ENCODE measurements at regions not wholly inside any gene's neighbourhood (a gene's known extent, or its start where the extent isn't known, plus 50 kb on each side); places are given as distances from the start of the nearest gene placed in this dataset.
A peak's percentile ranks its signal among the peaks of the same experiment; 100 is the strongest.

DNA sequence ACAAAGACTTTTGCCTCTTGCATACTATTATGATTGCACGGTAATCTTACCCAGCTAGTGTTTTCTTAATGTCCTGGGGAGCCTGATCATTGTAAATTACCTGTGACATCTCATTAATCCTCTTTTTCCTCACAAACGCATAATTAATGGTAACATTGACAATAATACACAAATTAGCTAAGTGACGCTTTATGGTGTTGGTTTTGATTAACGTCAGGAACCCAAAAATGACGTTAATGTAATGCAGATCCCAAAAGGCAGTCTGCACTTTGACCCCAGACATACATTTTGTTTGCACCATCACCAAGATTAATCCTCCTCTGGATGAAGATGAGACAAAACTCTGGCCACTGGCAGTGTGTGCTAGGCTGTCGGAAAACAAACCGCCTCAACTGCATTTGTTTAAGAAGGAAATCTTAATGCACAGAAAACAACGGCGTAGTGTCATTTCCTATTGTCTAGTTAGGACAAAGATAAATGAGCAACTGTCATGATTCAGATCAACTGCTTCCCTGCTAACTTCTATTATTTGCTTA, 83.9 kb upstream of the CDIN1 start:
- no peak for ATAC-seq (replicated peaks)
- H3K36me3 Mint-ChIP-seq (ENCODE audit: low read depth) = no peaks in the 10 kb centered on the region
- H3K27me3 Mint-ChIP-seq = peaks cover 22% of the 10 kb centered on the region
- H3K4me3 Mint-ChIP-seq = no peak overlapping the region
- H3K4me1 Mint-ChIP-seq = no peaks in the 10 kb centered on the region
- H3K9me3 Mint-ChIP-seq = no peaks in the 10 kb centered on the region
- no peak overlapping the region for H3K27ac Mint-ChIP-seq

DNA sequence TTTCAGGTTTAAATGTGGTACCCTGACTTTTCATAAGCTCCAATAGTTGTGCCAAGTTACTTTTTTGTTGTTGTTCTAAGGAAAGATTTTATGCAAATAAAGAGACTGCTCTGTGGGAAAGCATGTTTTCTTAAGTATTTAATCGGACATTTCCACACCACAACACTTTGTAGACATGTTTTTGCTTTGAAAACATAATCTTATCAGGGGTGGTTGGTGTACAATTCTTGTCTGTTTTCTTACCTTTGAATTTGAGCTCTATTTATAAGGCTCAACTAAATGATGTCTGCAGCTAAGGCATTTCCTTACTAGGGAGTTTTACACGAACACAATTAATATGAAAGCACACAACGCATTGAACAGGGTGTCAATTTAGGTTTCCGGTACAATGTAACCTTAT, 81.5 kb upstream of the CDIN1 start:
- Mint-ChIP-seq H3K4me1 (no peaks in the 10 kb centered on the region), H3K27ac (no peak overlapping the region), H3K36me3 (ENCODE audit: low read depth) (no peaks in the 10 kb centered on the region), H3K4me3 (no peak overlapping the region), H3K27me3 (peaks cover 27% of the 10 kb centered on the region), H3K9me3 (no peaks in the 10 kb centered on the region)
- no peak for ATAC-seq (replicated peaks)

DNA sequence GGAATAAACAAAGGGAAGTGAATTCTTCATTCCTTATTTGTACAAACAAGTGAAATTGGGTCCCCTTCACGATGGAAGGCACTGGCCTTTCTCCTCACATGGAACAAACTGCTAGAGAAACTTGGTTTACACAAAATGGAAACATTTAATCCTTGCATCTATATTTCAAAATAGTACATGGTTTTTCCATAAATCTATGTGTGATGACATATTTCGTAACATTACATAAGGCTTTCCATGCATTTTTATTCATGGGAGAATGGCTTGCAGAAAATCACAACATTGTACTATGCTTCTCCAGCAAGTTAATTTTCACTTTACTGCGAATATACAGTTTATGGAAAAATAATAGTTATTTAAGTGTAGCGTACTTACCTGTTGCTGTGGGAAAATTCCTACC, 81.0 kb upstream of the CDIN1 start:
- no peaks in the 10 kb centered on the region for H3K36me3 Mint-ChIP-seq (ENCODE audit: low read depth)
- no peak for ATAC-seq (replicated peaks)
- H3K27me3 Mint-ChIP-seq = peaks cover 29% of the 10 kb centered on the region
- H3K27ac Mint-ChIP-seq = no peak overlapping the region
- H3K9me3 Mint-ChIP-seq = no peaks in the 10 kb centered on the region
- H3K4me3 Mint-ChIP-seq = no peak overlapping the region
- H3K4me1 Mint-ChIP-seq = no peaks in the 10 kb centered on the region

DNA sequence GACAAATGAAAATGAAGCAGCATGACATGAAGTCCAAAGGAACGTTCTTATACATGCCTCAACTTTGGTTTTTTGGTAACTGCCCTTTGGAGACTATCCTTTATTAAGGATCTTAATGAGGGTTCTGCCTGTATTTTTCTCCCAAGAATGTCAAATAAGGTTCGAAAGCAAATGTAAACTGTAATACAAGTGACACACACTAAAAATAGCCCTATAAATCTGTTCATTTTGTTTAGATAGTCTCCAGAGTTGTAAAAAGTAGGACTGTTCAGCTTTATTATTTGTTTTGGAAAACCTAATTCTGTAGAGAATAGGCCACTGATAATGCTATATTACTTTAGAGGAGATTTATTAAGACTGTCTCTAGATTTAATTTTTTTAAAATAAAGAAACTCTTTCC, 80.5 kb upstream of the CDIN1 start:
- no peaks in the 10 kb centered on the region for H3K36me3 Mint-ChIP-seq (ENCODE audit: low read depth)
- no peak overlapping the region for H3K27ac Mint-ChIP-seq
- H3K27me3 Mint-ChIP-seq = peaks cover 27% of the 10 kb centered on the region
- H3K9me3 Mint-ChIP-seq = no peaks in the 10 kb centered on the region
- no peaks in the 10 kb centered on the region for H3K4me1 Mint-ChIP-seq
- H3K4me3 Mint-ChIP-seq = no peak overlapping the region
- no peak for ATAC-seq (replicated peaks)

DNA sequence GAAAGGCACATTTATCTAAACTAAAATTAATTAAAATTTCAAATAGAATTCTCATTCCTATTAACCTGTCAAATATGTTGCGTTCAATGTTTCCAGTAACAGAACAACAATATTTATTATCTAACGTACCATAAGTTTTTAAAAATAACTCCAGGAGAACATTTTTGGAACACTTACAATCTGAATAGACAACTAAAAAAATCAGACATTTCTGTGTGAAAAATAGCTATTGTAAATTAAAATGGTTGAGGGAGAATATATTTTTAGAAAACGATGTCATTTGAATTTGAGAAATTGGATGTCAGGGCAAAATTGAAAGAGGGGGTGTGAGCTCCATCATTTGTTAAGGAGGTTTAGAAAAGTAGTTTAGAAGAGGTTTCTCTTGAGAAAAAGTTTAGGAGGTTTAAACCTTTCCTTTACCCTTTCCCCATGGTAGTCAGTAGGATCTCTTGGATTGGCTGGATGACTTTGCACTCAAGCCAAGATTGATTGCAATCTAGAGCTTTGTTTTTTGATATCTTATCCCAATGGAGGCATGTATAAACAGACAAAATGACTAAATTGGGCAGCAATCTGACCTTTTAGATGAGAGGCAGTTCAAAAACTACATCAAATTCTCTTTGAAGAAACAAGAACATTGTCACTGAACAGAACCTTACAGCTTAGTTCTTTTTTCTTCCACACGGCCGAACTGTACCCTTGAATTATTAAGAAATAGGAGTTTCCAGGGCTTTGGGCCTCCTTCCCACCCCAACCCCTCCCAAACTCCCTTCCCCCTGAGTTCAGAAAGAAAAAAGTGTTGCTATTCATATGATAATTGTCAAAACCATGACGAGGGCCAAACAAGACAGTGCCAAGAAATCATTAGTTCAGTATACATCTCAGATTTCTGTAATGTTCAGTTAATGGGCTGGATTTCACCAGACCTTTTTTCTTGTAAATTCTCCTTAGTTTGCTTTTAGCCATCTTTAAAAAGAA, 79.7 kb upstream of the CDIN1 start:
- Mint-ChIP-seq H3K36me3 (ENCODE audit: low read depth) (no peaks in the 10 kb centered on the region), H3K27ac (no peak overlapping the region), H3K4me1 (no peaks in the 10 kb centered on the region), H3K27me3 (peaks cover 21% of the 10 kb centered on the region), H3K9me3 (no peaks in the 10 kb centered on the region), H3K4me3 (no peak overlapping the region)
- no peak for ATAC-seq (replicated peaks)

DNA sequence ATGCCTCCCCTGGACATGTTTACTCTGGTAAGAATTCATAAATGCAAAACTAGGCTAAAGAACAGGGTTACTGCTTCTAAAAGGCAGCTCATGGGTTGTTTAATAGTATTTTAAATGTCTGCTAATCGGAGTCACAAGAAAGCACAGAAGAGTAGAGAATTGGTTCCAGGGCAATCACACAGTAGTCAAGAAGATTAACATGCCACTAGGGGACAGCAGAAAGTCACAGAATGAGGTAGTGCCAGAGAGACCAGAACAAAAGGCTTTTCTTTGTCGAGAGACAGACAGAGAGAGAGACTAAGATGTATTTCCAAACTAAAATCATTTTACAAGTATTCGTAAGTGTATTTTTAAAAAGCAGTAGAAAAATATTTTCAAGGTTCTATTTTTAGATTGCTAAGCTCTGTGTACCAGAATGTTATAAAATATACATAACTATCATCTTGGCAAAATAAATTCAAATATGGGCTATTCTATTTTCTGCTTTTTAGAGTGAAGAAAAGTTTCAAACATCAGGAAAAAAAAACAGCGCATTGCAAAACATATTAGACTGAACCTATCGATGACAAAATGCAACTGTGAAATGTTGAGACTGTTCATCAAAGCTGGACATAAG, 78.3 kb upstream of the CDIN1 start:
- H3K4me1 Mint-ChIP-seq = no peaks in the 10 kb centered on the region
- no peak overlapping the region for H3K4me3 Mint-ChIP-seq
- no peak overlapping the region for H3K27ac Mint-ChIP-seq
- H3K36me3 Mint-ChIP-seq (ENCODE audit: low read depth) = no peaks in the 10 kb centered on the region
- H3K9me3 Mint-ChIP-seq = no peaks in the 10 kb centered on the region
- ATAC-seq (replicated peaks) = peak; percentile 39
- H3K27me3 Mint-ChIP-seq = peaks cover 22% of the 10 kb centered on the region

DNA sequence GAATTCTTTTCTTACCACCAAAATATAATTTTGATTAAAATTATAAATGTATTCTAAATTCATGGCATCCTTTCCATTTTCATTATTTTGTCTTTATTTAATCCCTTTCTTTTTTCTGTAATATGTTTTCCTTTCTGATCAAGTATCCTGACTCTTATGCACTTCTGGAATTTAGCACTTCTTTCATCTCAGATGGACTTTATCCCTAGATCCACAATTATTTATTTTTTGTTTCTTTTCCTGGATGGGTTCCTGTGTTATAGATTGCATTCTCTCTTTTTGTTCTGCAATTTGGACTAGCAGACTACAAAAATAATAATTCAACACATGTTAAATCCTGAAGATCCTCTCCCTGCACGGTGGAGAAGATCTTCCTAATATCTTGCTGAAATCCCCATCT, 76.9 kb upstream of the CDIN1 start:
- Mint-ChIP-seq H3K36me3 (ENCODE audit: low read depth) (no peaks in the 10 kb centered on the region), H3K4me1 (no peaks in the 10 kb centered on the region), H3K27ac (no peak overlapping the region), H3K27me3 (peaks cover 18% of the 10 kb centered on the region), H3K4me3 (no peak overlapping the region), H3K9me3 (no peaks in the 10 kb centered on the region)
- ATAC-seq (replicated peaks) = no peak

DNA sequence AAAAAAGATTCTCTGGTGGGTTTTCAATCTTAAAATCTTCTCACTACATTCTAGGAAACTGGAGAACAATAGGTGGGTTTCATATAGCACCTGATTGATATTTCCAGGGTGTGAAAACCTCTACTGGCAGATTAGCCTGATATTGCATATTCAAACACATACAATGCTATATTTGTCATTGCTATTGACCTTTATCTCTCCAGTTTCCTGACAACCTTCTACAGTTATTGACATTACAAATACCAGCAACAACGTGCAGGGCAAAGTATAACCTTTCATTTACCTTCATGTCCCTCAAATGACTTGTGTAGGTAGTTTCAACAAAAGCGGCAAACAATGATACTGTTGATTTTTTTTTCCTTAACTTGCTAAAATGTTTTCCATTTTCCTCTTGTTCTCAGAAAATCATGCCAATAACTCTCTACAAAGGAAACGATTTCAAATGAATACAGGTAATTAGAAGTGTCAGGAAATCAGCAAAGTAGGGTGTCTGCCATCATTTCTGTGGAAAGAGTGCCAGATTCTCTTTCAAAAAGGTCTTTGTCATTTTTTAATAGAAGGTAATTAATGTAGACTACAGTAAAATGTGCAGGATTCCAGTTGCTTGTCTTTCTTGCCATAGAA, 72.6 kb upstream of the CDIN1 start:
- no peaks in the 10 kb centered on the region for H3K9me3 Mint-ChIP-seq
- peaks cover 22% of the 10 kb centered on the region for H3K27me3 Mint-ChIP-seq
- H3K4me3 Mint-ChIP-seq = no peak overlapping the region
- no peak for ATAC-seq (replicated peaks)
- H3K36me3 Mint-ChIP-seq (ENCODE audit: low read depth) = no peaks in the 10 kb centered on the region
- no peaks in the 10 kb centered on the region for H3K4me1 Mint-ChIP-seq
- H3K27ac Mint-ChIP-seq = no peak overlapping the region

DNA sequence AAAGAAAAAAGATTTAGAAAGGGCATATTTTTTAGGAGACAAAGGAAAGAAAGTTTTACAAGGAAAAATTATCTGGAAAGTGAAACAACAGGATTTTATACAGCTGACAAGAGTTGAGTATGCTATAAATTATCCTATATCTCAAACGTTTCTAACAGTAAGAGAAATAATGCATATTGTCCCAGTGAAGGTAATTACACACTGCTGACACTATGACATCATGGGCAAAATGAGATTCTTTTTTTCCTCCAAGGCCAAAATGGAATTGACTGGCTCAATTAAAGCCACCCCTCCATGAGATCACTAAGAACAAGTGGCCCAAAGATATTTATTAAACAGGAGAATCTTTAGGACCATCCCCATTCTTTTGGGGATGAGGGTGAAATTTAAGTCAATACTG, 72.0 kb upstream of the CDIN1 start:
- ATAC-seq (replicated peaks) = no peak
- Mint-ChIP-seq H3K27me3 (peaks cover 22% of the 10 kb centered on the region), H3K27ac (no peak overlapping the region), H3K36me3 (ENCODE audit: low read depth) (no peaks in the 10 kb centered on the region), H3K9me3 (no peaks in the 10 kb centered on the region), H3K4me1 (no peaks in the 10 kb centered on the region), H3K4me3 (no peak overlapping the region)

DNA sequence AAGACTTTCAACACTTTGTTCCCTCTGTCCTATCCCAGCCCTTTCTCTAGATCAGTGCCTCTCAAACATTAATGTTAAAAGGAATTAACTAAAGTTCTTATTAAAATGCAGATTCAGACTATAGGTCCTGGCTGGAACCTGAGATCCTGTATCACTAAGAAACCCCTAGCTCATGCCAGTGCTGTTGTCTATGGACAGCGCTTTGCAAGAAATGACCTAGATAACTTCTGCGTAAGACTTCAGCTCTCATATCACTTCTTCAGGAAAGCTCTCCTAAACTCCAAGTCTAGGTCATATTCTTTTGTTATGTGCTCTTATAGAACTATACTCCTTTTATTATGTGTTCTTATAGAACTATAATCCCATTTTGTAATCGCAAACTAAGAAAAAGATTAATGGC, 67.8 kb upstream of the CDIN1 start:
- Mint-ChIP-seq H3K27me3 (peaks cover 10% of the 10 kb centered on the region), H3K27ac (no peak overlapping the region), H3K4me3 (no peak overlapping the region), H3K9me3 (no peaks in the 10 kb centered on the region), H3K4me1 (no peaks in the 10 kb centered on the region), H3K36me3 (ENCODE audit: low read depth) (no peaks in the 10 kb centered on the region)
- ATAC-seq (replicated peaks) = no peak

DNA sequence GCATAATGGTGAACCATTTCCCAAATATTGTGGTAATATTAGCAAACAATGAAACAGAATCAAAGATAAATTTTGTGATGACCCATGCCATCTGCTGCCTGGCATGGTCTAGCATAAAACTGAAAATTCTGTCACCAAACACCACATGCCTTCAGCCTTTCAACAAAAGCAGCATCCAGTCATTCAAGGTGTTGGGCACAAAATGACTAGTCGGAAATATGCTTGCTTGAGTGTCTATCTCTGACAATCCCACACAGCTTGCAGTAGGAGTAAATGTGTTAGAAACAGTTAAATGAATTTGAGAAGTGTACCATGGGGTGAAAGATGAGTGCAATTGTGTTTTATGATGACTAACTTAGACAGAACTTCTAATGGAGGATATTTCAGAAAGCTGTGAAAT, 61.7 kb upstream of the CDIN1 start:
- ATAC-seq (replicated peaks) = no peak
- H3K27me3 Mint-ChIP-seq = peaks cover 10% of the 10 kb centered on the region
- no peaks in the 10 kb centered on the region for H3K4me1 Mint-ChIP-seq
- H3K27ac Mint-ChIP-seq = no peak overlapping the region
- no peaks in the 10 kb centered on the region for H3K36me3 Mint-ChIP-seq (ENCODE audit: low read depth)
- H3K9me3 Mint-ChIP-seq = peaks cover 3% of the 10 kb centered on the region
- no peak overlapping the region for H3K4me3 Mint-ChIP-seq

DNA sequence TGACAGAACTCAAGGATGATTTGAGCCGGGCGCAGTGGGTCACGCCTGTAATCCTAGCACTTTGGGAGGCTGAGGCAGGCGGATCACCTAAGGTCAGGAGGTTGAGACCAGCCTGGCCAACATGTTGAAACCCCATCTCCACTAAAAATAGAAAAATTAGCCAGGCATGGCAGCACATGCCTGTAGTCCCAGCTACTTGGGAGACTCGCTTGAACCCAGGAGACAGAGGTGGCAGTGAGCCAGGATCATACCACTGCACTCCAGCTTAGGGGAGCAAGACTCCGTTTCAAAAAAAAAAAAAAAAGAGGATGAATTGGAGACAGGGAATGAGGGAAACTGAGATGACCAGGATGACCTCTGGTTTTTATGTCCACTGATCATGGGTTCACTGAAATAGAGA, 60.4 kb upstream of the CDIN1 start:
- Mint-ChIP-seq H3K4me1 (no peaks in the 10 kb centered on the region), H3K9me3 (peaks cover 3% of the 10 kb centered on the region), H3K4me3 (no peak overlapping the region), H3K27me3 (peaks cover 10% of the 10 kb centered on the region), H3K27ac (no peak overlapping the region), H3K36me3 (ENCODE audit: low read depth) (no peaks in the 10 kb centered on the region)
- ATAC-seq (replicated peaks) = no peak

DNA sequence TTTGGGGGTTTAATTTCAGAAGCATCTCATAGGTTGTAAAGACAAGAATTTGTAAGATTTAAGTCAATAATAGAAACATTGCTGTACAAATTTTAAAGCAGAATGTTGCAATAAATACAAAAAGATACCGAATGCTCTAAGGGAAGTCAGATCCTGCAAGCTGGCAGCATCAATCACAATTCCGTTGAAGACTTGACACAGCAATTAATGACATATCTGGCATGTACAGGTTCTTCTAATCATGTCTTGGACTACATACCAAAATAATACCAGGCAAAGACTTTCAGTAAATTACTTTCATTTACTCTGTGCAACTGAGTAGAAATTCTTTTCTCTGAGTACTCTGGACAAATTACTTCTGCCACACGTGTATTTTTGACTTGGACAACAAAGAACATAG, 54.0 kb upstream of the CDIN1 start:
- Mint-ChIP-seq H3K27me3 (peaks cover 17% of the 10 kb centered on the region), H3K4me3 (no peak overlapping the region), H3K36me3 (ENCODE audit: low read depth) (no peaks in the 10 kb centered on the region)

DNA sequence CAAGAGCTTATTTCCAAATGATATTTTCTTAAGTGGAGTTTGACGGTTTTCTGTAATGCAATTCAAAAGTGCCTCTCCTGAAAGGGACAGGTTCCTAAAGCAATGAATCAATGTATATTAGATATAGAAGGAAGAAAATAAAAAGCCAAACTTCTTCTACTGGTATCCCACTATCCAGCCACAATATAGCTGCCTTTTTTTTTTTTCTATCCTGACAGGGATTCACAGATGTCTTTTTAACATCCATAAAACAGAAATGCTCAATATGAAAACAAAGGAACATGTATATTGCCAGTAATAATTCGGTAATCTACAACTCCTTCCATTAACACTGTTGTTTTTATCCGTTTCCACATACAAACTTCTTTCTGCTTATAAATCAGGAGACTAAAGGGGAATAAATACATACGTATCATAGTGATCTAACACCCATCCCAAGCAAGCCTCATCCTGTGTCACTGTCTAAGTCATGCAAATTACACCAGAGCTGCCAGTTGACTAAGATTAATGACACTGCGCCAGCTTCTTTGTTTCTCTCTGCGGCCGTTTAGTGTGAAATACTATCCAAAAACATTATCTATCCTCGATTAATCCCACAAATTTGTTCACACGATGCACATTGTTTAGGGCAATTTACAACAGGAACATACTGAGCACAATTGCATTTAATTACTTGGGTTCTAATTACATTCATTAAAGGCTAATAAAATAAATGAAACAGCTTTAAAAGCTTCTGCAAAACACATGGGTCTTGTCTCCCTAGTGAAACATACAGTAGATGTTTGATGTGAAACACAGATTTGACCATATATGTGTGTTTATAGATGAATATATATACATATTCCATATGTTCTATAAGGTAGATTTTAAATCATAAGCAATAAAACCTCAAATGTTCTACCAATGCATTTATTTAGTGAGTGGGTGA, 51.9 kb upstream of the CDIN1 start:
- Mint-ChIP-seq H3K27ac (no peak overlapping the region), H3K27me3 (peaks cover 25% of the 10 kb centered on the region), H3K36me3 (ENCODE audit: low read depth) (no peaks in the 10 kb centered on the region), H3K4me3 (no peak overlapping the region), H3K9me3 (no peaks in the 10 kb centered on the region), H3K4me1 (no peaks in the 10 kb centered on the region)
- no peak for ATAC-seq (replicated peaks)

More for the DNA sequence above, 54.0 kb upstream of the CDIN1 start:
- no peak overlapping the region for H3K27ac Mint-ChIP-seq
- no peaks in the 10 kb centered on the region for H3K9me3 Mint-ChIP-seq
- no peaks in the 10 kb centered on the region for H3K4me1 Mint-ChIP-seq
- ATAC-seq (replicated peaks) = no peak

Data from activated T-helper 17 cell treated with anti-CD3 and anti-CD28 coated beads, Interleukin-2, amount 50 U/mL, for 72 hours (primary cell).